Hematopoietic multipotent progenitor cell (in vitro differentiated cells): ENCODE measurements at regions not wholly inside any gene's neighbourhood (a gene's known extent, or its start where the extent isn't known, plus 50 kb on each side); places are given as distances from the start of the nearest gene placed in this dataset.
"Not testable (repeated sequence)": the region's sequence is repeated elsewhere in the genome, so short reads cannot be mapped to it uniquely, and the experiment has no call there.

Experiments
- DNase-seq, 3 donors: peaks; one replicate each; pipeline ENCODE4 v3.0.0-alpha.2; 2011 to 2015; ENCODE audit warnings: low read depth in 2 of 3, low spot score in 2 of 3

- not testable (repeated sequence) for DNase-seq
Observed at GRCh38 chr4:28514766-28515165, 1654.1 kb downstream of the STIM2 start.

DNA sequence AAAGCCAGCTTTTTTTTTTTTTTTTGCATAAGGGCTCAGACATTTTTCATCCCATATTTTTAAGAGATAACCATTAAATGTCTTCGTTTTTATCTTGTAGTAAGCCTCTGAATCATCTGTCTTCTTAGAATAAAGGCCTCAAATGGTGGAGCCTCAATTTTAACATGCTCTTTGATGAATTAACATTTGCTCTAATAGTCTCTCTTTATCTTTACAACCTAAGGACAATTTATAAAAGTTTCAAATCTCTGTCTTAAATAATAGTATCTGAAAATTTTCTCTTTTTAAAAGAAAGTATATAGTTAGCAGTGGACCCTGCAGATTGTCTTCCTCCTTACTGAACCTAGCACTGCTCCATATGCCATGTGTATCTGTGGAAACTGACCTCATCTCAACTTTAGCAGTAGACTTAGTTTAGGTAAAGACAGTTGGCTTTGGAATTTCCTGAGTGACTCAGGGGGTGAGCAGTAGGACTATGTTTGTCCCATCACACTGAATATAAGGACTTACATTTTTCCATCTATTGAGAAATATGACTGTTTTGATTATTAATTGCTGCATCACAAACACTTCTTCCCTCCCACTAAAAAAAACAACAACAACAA is 1658.0 kb downstream of the STIM2 start:
- no peak for DNase-seq

DNA sequence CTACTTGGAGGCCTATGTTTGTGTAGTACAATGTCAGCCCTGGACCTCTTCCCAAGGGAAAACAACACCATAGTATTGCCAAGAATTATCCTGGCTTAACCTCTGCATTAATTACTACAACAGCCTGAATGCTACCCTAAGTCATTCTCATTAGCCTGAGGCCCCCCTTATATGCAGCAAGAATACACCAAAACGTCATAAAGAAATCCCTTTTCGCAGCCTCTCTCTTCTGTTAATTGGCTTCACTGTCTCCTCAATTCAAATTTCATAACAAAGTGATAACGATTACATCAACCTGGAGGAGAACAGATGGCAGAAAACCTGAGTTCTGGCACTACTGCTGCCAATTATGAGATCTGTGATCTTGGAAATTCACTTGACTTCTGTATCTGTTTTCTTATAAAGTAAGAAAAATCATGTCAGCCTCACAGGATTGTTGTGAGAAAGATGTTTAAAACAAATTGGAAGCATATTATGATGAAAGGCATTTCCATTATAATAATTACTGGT is 1663.1 kb downstream of the STIM2 start:
- no peak for DNase-seq

- no peak for DNase-seq
Observed at GRCh38 chr4:28536124-28536523, 1675.5 kb downstream of the STIM2 start.

DNA sequence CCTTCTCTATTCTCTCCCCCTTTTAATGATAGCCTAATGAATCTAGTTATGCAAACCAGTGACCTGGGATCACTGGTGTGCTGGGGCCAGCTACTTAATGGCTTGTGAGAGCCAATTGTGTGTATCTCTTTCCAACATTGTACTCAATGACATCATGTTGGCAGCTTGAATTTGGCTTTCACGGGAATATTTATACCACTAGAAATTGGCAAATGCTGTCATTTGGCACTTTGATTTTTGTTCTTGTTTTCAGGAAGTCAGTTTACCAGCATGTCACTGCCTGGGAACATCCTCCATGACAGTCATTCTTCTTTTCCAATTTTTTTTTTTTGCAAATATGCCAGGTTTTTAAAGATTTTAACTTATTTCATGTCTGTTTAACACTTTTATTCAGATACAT is 1685.3 kb downstream of the STIM2 start:
- DNase-seq = no peak

GRCh38 chr4:28548136-28548535 is 1687.5 kb downstream of the STIM2 start:
- DNase-seq = no peak

DNA sequence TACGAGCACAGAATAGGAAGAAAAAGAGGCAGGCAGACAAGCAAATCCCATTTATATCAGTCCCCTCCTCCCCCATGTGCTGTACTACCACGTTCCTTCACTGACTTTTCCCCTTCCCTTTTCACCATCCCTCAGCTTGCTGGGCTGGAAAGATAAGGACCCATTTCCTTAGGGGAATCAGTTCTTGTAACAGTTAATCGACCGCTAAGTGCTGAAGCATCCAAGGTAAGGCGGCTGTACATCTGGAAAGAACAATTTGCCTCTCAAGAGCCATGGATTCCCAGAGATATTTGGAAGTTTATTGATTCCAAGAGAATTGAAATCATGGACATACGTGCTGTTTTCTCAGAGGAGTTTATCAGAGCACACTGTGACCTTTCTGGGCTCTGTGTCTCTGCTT is 1688.0 kb downstream of the STIM2 start:
- no peak for DNase-seq

DNA sequence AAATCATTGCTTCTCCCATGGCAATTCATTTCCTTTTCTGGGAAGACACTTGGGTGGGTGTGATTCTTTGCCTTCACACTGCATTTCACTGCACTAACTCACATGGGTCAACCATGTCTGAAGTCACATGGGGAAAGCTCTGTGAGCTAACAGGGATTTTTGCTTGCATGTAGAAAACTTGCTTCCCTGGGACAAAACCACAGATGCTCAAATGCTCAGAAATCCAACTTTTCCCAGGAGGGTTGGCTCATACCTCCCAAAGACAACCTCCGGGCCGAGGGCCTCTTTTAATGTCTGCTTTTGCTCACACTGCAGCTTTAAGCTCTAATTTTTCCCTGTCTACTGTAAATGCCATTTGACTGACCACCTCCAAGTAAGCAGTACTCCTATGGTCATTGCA is 1695.2 kb downstream of the STIM2 start:
- DNase-seq = no peak

- DNase-seq = no peak
Observed at GRCh38 chr4:28557755-28558154, 1697.1 kb downstream of the STIM2 start.

GRCh38 chr4:28558895-28559294 is 1698.3 kb downstream of the STIM2 start:
- DNase-seq = no peak

DNA sequence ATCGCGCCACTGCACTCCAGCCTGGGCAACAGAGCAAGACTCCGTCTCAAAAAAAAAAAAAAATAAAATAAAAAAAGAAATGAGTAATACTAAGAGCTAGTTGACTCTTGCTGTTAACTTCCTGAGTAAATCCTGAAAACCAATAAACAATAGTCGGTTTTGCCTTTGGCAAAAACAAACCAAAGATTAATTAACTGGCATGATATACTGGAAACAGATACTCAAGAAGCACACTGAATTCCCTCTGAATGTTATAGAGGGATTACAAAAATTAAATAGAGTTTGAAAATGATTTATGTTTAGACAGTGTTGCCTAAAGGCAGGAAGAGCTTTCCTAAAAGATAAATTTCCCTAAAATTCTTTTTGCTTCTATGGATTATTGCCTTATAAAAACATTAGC is 1702.3 kb downstream of the STIM2 start:
- DNase-seq = no peak

GRCh38 chr4:28565396-28565795 is 1704.8 kb downstream of the STIM2 start:
- DNase-seq = no peak

DNA sequence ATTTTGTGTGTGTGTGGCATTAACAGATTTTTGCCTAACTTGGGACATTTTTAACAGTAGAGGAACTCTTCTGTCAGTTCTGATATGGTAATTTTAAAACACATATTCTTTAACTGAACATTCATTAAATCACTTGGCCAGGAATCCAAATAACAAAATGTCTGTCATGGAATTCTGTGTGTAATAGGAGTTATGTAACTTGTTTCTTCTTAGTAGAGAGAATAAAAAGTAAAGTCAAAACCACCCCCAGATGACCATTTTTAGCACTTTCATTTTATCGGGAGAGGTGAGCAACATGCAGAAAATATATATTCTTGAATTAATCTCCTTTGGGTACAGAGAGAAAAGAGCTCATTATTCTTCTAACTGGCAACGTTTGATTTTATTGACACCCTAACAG is 1740.3 kb downstream of the STIM2 start:
- no peak for DNase-seq

GRCh38 chr4:28621591-28621990 is 1761.0 kb downstream of the STIM2 start:
- DNase-seq = no peak

- DNase-seq = no peak
Observed at GRCh38 chr4:28636971-28637370, 1776.3 kb downstream of the STIM2 start.

DNA sequence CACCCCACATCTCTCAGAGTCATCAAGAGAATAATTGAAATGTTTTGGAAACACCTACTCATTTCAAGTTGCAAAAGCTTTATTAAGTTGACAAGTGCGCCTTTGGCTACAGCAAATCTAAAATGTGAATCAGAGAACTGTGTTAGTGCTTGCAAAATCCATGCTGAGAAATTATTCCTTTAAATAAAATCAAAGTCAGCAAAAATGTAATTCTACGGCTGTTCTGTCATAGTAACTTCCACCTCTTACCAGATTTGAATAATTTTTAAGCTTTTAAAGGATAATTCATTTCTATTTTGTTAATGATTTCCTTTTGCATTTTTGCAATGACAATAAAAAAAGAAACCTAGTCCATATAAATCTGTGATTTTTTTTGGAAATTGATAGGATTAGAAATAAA is 1779.1 kb downstream of the STIM2 start:
- no peak for DNase-seq

GRCh38 chr4:28654618-28655017 is 1794.0 kb downstream of the STIM2 start:
- DNase-seq = no peak

DNA sequence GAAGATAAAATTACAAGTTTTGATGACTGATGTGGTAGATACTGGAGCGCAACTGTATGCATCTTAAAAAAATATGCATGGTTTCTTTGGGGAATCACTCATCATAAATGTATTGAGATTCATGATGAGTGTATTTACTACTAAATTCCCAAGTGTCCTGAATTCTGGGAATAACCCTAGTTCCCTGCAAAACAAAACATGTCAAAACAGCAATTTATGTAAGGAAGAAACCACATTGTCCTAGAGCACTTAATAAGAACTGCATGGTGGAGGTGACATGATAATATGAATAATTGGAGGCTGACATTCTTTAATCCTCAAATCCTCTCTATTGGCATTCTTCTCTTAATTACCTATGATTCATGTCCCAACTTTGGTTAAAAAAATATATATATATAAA is 1804.7 kb downstream of the STIM2 start:
- DNase-seq = no peak

DNA sequence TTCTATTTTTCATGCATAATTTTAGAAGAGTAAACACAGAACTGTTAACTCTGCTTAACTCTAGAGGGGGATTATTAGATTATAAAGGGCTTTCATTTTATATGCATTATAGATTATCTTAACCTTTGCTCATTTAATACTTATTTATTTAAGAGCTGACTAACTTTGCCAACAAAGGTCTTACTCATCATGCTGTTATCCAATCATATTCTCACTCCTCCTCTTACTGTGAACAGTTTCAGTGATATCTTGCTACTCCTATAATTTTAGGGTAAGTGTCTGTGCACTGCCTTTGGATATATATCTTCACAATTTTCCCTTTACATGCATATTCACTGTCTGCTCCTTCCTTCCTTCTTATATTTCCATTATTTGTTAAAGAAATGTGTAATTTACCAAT is 1814.9 kb downstream of the STIM2 start:
- no peak for DNase-seq

GRCh38 chr4:28677808-28678207 is 1817.2 kb downstream of the STIM2 start:
- DNase-seq = no peak

DNA sequence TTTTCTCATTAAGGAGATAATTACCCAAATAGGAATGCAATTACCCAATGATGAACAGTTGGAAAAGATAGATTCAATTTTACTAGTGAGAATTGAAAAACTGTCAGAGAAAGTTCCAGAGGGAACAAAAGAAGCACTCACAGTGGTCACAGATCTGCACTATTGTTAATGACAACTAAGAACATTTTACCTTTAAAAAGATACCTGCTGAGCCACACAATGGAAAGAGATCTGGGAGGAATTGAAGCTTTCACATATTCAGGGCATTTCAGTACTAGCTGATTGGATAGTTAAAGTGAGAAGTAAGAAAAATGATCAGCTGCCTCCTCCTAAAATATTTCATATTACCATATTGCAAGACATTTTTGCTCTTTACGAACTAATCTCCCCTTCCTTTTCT is 1822.2 kb downstream of the STIM2 start:
- no peak for DNase-seq

DNA sequence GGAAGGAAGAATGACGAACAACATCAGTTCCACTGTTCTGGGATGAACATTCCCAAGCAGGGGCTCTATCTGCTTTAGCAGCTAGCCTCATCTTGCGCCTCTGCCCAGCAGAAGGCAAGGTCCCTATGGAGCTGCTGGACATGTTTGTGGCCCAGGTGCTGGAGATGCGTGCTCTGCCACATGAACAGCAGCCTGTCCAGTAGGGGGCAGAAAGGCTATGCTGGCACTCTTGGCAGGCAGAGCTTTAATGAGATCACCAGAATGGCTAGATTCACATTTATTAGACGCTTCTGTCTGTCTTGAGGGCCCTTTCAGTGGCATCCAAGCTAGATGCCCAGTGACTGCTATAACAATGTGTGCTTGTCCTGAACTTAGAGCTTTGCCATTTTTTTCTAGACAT is 1826.0 kb downstream of the STIM2 start:
- DNase-seq = no peak

- no peak for DNase-seq
Observed at GRCh38 chr4:28690890-28691289, 1830.2 kb downstream of the STIM2 start.
